ENCODE measurements at regions not wholly inside any gene's neighbourhood (a gene's known extent, or its start where the extent isn't known, plus 50 kb on each side); places are given as distances from the start of the nearest gene placed in this dataset.

DNA sequence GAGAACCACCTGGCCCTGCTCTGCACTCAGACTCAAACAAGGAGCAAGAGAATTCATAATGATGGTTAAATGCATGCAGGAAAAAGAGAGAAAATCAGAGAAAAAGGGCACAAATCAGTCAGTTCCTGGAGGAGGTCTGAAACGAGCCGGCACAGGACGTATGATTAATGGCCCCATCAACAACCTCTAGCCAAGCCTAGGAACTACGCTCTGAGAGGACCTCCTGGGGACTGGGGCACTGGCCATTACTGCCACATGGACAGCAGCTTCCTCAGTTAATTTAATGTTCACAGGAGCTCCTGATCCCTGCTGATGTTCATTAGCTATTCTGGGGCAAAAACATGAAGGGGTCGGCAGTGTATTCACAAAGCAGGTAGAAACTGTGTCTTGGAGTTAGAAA lies 238.1 kb downstream of the MED10 start:
- TF ChIP-seq POLR2A (IDR thresholded peaks at IDR 0.05) = no peak
- TF ChIP-seq, protein P1, sequence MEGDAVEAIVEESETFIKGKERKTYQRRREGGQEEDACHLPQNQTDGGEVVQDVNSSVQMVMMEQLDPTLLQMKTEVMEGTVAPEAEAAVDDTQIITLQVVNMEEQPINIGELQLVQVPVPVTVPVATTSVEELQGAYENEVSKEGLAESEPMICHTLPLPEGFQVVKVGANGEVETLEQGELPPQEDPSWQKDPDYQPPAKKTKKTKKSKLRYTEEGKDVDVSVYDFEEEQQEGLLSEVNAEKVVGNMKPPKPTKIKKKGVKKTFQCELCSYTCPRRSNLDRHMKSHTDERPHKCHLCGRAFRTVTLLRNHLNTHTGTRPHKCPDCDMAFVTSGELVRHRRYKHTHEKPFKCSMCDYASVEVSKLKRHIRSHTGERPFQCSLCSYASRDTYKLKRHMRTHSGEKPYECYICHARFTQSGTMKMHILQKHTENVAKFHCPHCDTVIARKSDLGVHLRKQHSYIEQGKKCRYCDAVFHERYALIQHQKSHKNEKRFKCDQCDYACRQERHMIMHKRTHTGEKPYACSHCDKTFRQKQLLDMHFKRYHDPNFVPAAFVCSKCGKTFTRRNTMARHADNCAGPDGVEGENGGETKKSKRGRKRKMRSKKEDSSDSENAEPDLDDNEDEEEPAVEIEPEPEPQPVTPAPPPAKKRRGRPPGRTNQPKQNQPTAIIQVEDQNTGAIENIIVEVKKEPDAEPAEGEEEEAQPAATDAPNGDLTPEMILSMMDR (IDR thresholded peaks at IDR 0.05) = no peak
